ENCODE measurements at regions not wholly inside any gene's neighbourhood (a gene's known extent, or its start where the extent isn't known, plus 50 kb on each side); places are given as distances from the start of the nearest gene placed in this dataset.

DNA sequence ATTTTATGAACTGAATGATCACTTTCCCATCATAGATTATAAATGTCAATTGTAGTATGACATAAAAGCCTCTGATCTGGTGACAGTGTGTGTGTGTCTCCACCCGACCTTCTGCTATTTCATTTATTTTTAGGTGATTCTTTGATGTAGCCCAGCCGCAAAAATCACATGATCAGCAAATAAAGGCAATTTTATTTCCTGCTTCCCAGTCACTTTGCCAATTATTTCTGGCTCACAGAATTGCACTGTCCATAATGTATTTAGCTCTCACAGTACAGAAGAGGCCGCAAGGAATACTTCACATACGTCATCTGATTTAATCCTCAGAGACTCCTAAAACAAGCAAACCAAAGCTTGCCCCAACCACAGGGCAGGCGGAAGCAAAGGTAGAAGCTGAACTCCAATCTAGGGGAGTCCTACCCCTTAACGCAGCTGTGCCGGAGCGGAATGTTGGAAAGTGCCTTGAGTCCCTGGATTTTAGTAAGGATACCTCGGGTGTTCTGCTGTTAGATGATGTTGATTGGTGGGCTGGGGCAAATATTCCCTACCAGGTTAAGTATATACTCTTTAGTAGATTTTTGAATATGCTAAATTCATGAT, 384.0 kb upstream of the IRX4 start:
- no peak for DNase-seq (ENCODE audit: low spot score)

DNA sequence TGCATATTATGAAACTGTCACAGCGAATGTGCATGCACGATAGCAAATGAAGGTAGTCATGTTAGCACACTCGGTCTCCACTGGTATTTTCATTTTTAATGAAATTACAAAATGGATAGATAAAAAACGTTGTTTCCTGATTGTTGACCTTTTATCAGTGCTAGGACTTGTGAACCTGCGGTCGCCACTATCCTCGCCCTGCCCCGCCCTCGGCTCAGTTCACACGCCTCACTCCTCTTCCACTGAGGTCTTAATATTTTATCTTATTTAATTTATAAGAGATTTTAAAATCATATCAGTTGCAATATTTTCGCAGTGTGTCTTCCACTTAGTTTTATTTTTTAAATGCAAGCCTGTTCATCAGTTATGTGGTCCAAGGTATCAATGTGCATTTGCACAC, 382.6 kb upstream of the IRX4 start:
- no peak for DNase-seq (ENCODE audit: low spot score)

DNA sequence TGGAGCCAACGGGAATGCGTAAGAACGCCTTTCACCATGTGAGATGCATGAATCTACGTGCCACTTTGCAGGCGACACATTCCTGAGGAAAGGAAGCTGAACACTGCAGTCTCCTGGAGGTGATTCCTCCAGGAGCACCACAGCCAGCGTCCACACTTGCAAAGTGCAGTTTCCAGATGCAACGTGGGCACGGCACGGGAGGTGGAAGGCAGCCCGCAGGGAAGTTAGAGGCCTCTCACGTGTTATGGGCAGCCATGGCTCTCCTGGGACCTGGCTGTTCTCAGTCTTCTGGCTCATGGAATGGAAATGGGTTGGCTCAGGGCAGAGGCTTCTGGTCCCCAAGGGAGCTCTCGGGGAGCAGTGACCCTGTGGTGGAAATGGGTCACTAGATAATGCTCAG, 381.0 kb upstream of the IRX4 start:
- DNase-seq (ENCODE audit: low spot score): no peak

DNA sequence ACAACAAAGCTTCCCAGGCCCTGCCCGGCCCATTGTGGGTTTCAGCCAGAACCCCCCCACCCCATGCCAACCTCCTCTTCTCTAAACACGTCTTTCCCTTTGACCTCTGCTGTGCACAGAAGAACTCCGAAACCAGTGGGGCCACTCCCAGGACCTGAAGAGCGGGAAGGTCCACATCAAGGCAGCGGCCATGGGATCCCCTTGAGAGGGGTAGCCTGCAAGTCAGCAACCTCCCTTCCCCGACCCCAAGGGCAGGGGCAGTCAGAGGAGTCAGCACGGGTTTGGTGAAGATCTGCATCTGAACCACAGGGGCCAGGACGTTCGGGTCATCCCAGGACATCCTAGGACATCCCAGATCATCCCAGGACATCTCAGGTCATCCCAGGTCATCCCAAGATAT, 379.9 kb upstream of the IRX4 start:
- DNase-seq (ENCODE audit: low spot score): no peak

DNA sequence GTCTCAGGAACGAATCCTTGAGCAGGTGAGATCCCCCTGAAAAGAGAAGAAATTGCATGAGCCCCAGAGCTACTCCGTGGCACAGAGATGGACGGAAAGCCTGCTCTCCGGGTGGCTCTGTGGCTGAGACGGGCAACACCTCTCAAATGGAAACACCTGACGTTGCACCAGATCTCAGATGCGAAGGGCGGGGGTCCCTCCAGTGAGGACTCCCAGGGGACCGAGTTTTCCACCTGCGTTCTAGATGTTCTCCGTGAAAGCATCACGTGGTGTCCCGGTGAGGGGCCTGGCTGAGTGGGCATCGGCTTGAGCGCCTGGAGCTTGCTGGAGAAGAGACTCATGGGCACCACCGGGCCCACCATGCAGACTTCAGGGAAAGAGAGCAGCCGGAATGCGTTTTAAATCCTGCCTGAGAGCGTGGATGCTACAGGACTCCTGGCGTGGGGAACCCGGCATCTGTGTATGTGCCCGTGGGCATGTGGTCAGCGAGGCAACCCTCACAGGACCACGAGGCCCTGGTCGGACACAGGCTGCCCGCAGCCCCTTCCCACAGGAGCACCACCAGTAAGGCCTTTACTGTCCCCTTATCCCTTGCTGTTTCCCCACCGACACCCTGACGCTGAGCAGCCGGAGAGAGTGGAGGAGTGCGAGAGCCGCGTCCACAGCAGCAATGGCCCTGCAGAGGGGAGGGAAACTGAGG, 378.4 kb upstream of the IRX4 start:
- DNase-seq (ENCODE audit: low spot score): no peak

DNA sequence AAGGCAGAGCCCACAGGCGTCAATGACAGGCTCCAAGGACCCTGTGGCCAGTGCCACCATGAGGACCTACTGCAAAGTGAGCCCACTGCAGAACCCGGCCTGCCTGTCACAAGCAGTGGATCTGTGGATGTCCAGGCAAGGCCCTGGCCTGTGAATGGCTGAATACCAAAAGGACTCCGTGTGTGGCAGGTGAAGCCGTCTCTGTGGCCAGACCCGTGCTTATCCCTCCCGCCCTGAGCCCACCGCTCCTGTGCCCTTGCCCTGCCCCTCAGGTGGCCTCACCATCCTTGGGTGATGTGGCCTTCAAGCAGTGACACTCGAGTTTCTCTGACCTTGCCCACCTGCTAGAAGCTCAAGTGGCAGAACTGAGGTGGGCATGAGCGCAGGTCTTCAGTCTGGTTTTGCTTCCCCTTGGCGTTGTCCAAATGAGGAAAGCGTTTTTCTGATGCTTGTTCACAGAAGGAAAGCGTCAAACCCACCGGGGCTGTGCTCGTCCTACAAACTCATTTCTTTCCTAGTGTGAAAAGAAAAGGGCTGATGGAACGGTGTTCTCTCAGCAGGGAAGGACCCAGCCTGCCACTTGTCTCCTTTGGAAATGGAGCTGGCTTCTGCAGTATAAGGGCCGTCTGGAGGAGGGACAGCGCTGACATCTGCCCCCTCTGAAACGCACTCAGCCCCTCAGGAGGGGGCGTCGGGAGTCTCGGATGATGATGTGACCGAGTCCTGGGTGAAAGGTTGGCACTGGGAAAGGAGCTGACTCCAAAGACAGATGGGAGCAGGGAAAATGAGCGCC, 377.7 kb upstream of the IRX4 start:
- no peak for DNase-seq (ENCODE audit: low spot score)

DNA sequence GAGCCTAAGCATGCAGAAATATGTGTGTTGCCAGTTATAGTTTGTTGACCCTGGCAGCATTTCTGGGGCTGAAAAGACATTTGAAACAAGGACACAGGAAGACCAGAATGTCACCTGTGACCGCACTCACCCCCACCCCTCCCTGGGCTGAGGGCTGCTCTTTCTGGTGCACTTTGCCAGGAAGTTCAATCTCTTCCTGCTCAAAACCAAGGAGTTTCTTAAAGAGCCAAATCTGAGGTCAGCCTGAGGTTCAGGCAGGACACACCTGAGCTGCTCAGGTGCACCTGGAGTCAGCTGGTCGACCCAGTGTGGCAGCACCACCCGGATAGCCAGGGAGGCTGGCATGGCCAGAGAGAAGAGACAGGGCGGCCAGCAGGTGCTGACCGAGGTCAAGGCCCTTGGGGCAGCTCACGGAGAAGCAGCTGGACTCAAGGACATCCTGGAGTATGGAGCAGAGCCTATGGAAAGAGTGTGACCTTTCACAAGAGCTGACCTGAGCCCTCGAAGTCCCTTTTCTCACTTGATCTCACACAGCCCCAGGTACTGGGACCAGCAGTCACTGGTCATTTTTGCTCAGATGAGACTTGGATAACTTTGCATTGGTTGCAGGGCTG, 376.9 kb upstream of the IRX4 start:
- DNase-seq (ENCODE audit: low spot score): no peak

DNA sequence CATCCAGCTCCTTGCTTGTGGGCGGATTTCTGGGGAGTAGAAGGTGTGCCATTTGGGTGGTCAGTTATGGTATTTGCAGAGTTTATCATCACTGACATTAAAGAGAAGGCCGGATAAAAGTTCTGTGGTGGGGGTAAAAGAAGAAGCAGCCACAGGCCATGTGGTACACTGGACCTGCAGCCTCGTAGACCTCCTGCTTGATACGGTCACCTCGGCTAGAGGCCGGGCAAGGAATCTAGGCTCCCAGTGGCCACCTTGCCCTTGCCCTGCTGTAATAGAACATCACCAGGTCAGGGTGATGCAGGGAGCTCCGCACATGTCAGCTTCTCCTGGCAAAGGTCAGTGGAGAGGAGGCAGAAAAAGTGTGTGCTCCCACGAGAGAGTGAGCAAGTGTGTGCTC, 376.1 kb upstream of the IRX4 start:
- no peak for DNase-seq (ENCODE audit: low spot score)

DNA sequence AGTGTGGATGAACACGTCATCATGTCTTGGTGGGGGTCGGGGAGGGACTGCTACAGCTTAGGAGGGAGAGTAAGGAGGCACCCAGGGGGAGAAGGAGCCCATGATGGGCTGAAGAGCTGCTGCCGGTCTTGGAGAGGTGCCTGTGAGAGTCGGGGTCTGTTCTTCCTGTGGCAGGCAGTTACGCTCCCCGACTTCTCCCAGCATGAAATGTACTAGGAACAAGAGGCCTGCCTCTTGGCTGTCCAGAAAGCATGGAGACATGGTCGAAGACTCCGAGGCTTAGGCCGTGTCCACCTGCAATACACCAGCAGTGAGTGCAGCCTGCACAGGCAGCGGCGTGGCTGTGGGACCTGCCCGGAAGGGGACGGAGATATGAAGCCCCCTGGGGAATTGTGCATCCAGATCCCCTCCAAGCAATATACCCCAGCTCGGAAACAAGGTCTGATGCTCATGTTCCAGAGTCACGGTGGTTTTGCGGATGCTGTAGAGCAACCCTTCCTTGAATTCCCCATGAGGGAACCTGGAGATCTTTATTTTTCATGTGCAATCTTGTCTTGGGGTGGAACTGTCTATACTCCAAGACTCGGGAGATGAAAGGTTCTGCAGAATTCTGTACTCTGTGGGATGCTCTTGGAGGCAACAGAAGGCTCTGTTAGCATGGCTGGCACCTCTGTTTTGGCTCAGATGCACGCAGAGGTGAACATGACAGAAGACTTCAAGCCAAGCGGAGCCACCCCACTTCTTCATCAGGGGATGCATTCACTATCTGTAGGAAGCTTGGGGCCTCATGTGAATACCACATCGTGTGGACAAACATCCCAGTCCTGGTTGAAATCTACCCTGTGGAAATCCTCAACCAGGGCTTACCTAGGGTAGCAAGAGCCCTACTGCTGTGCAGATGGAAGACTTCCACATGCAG, 374.9 kb upstream of the IRX4 start:
- no peak for DNase-seq (ENCODE audit: low spot score)

DNA sequence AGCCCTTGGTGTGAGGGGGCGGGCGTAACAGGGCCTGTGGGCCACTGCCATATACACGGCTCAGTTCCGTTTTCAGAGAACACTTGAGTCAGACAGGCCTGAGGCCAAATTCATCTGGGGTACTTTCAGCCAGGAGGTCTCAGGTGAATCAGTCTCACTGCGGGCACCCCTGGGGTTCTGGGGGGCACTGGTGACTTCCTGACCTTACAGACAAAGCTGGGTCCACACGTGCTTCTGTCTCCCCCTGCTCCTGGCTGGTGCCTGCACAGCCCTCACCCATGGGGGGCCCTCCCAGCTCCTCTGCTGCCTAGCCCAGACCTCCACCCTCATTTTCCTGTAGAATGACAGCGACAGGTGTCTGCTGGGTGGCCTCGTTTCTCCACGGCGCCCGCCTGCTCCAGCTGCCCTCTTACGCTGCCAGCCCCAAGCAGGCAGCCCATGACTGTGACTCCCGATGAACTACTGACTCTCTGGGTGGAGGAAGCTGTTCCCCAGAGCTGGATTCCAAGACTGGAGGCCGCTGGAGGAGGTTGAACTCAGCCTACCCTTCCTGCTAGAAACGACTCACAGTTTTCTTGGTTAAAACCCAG, 374.1 kb upstream of the IRX4 start:
- DNase-seq (ENCODE audit: low spot score): no peak

DNA sequence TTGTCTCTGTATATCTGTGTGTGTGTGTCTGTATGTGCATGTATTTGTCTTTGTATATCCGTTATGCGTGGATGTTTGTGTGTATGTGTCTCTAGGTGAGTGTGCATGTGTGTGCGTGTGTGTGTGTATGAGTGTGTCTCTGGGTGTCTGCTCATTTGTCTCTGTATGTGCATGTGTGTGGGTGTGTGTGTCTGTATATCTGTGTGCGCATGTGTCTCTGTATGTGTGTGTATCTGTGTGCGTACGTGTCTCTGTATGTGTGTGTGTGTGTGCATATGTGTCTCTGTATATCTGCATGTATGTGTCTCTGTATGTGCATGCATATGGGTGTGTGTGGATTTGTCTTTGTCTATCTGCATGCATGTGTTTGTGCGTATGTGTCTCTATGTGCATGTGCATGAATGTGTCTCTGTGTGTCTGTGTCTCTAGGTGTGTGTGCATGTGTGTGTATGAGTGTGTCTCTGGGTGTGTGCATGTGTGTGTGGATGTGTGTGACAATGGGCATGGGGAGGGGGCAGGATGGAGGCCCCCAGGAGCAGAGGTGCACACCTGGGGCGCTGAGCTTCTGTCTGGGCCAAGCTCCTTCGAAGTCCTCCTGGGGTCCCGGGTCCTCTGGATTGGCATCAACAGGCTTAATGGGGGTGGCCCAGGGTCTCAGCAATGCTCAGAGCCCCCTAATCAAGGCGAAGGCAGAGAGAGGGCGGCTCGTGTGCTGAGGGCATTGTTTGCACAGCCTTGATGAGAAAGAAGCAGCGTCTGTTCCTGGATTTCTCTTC, 373.4 kb upstream of the IRX4 start:
- DNase-seq (ENCODE audit: low spot score): no peak

DNA sequence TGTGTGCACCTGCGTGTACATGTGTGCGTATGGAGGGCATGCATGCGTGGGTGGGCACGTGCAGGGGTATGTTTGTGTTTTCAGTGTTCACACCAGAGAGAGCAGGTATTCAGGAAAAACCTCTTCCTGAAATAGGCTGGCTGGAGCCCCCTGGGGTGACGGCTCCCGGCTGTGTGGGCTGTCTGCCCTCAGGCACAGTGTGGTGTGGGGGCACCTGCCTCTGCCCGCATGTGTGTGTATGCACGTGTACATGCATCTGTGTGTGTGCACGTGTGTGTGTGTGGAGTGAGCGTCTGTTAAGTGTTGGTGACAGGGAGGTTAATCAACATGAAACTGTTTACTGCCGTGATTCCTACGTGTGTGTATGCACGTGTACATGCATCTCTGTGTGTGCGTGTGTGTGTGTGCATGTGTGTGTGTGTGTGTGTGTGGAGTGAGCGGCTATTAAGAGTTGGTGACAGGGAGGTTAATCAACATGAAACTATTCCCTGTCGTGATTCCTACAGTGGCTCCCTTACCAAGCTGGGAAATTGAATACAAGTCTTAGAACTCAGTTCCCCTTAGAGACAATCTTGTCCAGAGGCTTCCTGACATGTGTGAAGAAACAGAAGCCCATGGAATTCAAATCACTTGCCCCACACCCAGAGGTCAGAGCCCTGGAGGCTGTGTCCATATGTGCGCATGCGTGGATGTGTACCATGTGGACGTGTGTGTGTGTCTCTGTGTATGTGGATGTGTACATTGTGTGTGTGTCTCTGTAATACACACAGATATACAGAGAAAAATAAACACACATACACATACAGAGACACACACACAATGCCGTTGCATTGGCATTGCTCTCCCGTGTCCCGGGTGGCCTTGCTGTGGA, 372.4 kb upstream of the IRX4 start:
- no peak for DNase-seq (ENCODE audit: low spot score)

DNA sequence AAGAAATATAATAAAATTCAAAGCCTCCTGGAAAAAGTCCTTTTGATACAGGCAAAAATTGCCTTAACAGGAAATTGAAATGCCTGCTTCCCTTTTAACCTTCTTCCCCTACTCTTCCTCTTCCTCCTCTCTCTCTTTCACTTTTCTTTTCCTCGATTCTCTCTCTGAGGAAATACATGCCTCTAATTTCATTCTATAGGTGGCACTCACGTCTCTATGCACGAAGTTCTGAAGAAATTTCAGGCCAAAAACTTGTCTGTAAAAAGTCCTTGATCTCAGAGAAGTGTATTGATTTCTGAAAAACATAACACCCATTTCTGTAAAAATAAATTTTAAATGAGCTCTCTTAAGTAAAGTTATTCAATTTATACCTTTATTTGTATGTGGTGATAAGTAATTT, 371.7 kb upstream of the IRX4 start:
- DNase-seq (ENCODE audit: low spot score): no peak

DNA sequence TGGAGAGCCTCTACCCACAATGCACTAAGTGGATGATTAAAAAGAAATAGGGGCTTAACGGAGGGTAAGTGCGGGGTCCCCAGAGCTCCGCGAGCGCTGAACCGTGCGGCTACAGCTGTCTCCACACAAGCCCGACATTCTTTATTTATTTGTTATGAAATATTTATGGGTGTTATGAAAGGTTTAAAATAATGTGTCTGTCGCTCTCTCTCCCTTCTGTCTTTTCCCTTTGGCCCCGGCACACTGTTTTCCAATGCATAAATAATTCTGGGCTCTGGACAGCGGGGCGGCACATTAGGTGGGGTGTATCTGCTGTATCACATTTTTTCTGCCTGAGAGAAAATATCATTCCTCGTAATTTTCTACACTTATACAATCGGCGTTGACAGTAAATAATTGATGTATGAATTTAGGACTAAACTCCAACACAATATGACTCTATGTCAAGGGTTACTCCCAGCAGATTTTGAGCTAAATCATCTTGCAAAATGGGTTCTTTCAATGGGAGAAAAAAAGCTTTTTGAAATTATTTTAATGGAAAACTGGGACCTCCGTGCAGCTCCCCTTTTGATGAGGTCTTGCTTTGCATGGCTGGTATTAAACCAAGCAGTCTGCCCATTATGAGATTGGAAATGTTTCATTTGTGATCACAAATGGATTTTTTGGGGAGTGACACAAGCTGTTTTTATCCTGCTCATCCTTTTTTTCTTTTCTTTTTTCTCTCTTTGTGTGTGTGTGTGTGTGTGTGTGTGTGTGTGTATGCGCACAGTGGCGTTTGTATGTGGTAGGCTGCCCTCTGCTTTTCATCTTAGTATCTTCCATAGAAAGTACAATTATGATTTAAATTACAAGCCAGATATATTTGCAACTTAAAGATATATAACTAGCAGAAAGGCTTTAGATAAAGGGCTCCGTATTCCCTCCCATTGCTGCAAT, 370.6 kb upstream of the IRX4 start:
- no peak for DNase-seq (ENCODE audit: low spot score)

DNA sequence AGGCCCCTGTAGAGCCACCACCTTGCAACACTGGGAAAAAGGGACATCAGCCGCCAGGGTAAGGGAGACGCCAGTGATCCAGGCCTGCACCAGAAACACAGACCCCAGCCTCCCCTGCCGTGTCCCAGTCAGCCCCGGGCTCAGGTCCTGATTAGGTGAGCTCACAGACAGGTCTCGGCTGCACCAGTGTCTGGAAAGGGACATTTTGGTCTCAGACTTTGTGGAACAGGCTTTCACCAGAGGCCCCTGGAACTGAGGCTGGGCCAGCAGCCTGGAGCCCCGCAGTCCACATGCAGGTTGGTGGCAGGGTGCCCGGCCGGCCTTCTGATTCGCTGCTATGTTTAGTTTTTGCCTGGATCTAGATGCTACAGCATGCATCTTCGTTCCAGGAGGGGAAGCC, 369.0 kb upstream of the IRX4 start:
- DNase-seq (ENCODE audit: low spot score): no peak

DNA sequence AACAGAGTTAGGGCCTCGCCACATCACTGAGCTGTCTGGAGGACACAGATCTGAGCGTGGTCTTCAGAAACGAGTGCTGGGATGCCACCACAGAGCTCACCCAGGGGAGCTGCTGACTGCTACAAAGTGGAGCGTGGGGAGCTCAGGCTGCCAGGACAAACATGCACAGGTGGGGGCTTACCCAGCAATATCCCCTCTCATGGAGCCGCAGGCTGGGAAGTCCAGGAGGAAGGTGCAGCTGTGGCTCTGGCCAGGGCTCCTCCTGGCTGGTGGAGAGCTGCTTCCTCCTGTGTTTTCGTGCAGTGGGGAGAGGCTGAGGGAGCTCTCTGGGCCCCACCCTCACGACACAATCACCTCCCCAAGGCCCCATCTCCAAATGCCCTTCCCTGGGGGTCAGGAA, 368.6 kb upstream of the IRX4 start:
- no peak for DNase-seq (ENCODE audit: low spot score)

DNA sequence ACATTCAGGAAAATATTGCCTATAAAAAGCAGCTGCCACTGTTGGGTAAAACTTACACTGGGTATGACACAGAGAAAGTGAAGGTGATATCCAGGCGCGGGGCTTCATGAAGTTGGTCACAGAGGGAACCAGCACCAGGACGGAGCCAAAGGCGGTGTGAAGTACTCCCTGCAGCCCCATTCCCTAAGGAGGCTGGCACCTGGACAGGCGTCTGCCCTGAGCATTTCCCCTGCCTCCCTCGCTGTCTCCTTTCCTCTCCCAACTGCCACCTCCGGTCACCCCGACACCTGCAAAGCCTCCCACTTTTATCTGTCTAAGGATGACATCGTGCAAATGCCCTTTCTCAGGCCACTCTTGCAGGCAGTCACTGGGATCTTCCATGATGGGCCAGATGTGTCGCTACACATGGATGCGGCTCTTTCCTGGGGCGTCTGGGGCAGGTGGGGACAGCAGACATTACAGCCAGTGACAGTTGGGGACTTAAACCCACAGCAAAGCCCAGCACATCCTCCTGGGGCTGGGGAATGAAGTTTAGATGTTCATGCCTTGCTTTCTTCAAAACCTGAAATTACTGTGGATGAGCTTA, 367.7 kb upstream of the IRX4 start:
- DNase-seq (ENCODE audit: low spot score): no peak

DNA sequence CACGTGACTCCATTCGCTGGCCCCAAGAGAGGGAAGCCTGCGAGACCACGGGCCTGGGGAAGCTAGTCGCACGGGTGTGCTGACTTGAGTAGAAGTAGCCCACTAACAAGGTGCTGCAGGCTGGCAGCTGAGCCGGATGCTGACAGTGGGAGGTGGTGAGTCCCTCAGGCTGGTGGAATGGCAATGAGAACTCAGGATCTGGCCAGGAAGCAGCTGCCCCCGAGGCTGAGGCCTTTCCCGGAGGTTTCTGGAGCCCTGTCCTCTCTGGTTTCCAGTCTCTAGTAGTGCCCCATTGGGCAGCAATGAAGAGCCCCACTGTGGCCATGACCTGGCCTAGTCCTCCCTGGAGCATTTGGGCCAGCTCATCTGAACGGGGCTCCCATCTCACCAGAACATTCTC, 366.7 kb upstream of the IRX4 start:
- DNase-seq (ENCODE audit: low spot score): no peak
